ENCODE measurements at regions not wholly inside any gene's neighbourhood (a gene's known extent, or its start where the extent isn't known, plus 50 kb on each side); places are given as distances from the start of the nearest gene placed in this dataset.

DNA sequence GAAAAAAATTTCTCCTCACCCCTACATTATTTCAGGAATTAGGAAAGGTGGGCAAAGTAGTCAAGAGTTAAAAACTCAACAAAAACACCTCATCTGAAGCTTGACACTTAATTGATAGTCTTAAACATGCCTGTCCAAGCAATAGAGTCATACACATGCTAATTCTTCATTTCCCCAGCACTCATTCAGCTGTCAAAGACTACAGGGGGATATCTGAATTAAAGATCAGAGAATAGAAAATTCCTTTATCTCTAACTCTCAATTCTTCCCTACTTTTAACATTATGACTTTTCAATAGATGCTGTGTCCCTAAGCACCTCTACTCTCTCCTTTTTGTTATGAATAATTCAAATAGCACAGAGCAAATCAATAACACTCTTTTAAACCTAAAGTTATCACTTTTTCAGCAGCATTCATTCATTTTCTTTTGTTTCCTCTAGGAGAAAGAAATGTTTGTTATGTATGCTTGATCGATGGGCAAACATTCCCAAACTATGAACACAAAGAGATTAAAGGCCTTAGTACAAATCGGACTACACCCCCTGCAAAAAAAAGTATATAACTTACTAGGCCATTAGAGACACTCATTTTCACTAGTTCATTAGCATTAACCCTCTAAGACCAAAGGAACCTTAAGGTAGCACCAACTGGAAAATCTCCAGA, 94.9 kb upstream of the SPTLC3 start:
- Histone ChIP-seq H3K4me3 (no peak overlapping the region), H3K4me1 (no peaks in the 10 kb centered on the region), H3K9me3 (no peaks in the 10 kb centered on the region), H3K36me3 (no peaks in the 10 kb centered on the region), H3K27me3 (no peaks in the 10 kb centered on the region), H3K27ac (no peak overlapping the region)
- intact Hi-C loops (cut with DNase I), result loop anchor here (10.0 kb wide), 1 partner anchor 59 kb away; no protein-coding TSS in a partner anchor
- TF ChIP-seq, protein P1, sequence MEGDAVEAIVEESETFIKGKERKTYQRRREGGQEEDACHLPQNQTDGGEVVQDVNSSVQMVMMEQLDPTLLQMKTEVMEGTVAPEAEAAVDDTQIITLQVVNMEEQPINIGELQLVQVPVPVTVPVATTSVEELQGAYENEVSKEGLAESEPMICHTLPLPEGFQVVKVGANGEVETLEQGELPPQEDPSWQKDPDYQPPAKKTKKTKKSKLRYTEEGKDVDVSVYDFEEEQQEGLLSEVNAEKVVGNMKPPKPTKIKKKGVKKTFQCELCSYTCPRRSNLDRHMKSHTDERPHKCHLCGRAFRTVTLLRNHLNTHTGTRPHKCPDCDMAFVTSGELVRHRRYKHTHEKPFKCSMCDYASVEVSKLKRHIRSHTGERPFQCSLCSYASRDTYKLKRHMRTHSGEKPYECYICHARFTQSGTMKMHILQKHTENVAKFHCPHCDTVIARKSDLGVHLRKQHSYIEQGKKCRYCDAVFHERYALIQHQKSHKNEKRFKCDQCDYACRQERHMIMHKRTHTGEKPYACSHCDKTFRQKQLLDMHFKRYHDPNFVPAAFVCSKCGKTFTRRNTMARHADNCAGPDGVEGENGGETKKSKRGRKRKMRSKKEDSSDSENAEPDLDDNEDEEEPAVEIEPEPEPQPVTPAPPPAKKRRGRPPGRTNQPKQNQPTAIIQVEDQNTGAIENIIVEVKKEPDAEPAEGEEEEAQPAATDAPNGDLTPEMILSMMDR (IDR thresholded peaks at IDR 0.05), result no peak
- no peak for DNase-seq (ENCODE audit: low spot score in 2 of 2)

DNA sequence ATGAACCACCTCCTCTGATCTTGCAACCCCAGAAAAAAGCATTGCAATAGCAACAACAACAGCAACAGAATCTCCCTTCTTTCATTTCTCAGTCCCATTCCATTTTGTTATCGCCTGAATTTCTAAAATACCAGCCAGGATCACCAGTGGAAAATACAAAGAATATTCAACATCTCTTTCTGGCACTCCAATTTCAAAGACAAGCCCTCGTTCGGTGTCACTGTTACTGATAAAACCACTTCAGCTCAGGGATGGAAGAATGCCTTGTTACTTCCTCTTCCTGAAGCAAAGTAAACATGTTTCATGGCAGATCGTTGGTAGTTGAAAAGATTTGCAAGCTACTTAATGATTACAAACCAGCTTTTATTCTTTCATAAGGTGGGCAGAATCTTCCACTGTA, 94.0 kb upstream of the SPTLC3 start:
- intact Hi-C loops (cut with DNase I), result loop anchor here (10.0 kb wide), 1 partner anchor 60 kb away; no protein-coding TSS in a partner anchor
- TF ChIP-seq, protein P1 (IDR thresholded peaks at IDR 0.05), result no peak
- DNase-seq (ENCODE audit: low spot score in 2 of 2), result no peak

DNA sequence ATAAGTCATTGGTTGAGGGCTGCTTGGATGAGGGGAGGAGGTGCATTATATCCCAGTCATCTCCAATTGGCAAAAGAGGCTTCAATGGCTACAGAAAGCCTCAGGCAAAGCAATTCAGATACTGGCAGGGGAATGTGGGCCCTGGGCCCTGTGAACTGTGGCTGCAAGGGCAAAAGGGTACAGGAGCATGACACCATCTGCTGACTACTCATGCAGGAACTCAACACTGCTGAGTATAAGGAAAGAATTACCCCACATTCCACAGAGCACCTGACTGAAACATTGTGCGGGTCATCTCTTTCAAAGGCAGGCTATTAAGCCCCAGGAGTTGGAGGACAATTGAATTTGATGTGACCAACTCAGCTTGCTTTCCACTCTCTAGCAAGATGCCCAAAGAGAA, 92.1 kb upstream of the SPTLC3 start:
- intact Hi-C loops (cut with DNase I), result loop anchor here (10.0 kb wide), 1 partner anchor 62 kb away; no protein-coding TSS in a partner anchor
- Histone ChIP-seq H3K27ac (no peak overlapping the region), H3K27me3 (no peaks in the 10 kb centered on the region), H3K36me3 (no peaks in the 10 kb centered on the region), H3K9me3 (no peaks in the 10 kb centered on the region), H3K4me3 (no peak overlapping the region), H3K4me1 (no peaks in the 10 kb centered on the region)
- no peak for DNase-seq (ENCODE audit: low spot score in 2 of 2)
- TF ChIP-seq, protein P1 (IDR thresholded peaks at IDR 0.05), result no peak

More for the DNA sequence above, 94.0 kb upstream of the SPTLC3 start:
- no peak overlapping the region for H3K4me3 ChIP-seq
- H3K36me3 ChIP-seq, result no peaks in the 10 kb centered on the region
- H3K27ac ChIP-seq, result no peak overlapping the region
- H3K27me3 ChIP-seq, result no peaks in the 10 kb centered on the region
- H3K4me1 ChIP-seq, result no peaks in the 10 kb centered on the region
- no peaks in the 10 kb centered on the region for H3K9me3 ChIP-seq

DNA sequence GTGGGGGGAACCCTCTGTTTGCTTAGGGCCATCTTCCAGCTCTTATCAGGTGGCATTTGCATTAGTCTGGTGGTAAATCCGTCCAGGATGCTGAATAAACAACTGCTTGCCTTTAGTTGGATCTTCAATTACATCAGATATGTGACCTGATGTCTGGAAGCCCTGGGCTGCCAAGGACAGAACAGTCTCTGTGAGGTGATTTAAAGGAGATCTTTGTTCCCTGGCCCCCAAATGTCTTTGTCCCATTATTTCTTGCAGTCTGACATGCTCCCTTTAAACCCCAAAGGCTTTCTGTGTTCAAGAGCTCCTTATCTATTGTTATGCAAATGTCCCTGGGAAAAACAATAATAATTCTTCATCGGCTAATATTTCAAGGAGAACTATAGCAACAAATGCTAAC, 84.6 kb upstream of the SPTLC3 start:
- Histone ChIP-seq H3K4me3 (no peak overlapping the region), H3K27ac (no peak overlapping the region), H3K27me3 (no peaks in the 10 kb centered on the region), H3K9me3 (no peaks in the 10 kb centered on the region), H3K4me1 (peaks cover 3 to 5% of the 10 kb centered on the region in 2 donors), H3K36me3 (no peaks in the 10 kb centered on the region)
- TF ChIP-seq, protein P1 (IDR thresholded peaks at IDR 0.05), result no peak
- intact Hi-C loops (cut with DNase I), result loop anchor here (10.0 kb wide), 1 partner anchor 851 kb away; no protein-coding TSS in a partner anchor
- no peak for DNase-seq (ENCODE audit: low spot score in 2 of 2)

DNA sequence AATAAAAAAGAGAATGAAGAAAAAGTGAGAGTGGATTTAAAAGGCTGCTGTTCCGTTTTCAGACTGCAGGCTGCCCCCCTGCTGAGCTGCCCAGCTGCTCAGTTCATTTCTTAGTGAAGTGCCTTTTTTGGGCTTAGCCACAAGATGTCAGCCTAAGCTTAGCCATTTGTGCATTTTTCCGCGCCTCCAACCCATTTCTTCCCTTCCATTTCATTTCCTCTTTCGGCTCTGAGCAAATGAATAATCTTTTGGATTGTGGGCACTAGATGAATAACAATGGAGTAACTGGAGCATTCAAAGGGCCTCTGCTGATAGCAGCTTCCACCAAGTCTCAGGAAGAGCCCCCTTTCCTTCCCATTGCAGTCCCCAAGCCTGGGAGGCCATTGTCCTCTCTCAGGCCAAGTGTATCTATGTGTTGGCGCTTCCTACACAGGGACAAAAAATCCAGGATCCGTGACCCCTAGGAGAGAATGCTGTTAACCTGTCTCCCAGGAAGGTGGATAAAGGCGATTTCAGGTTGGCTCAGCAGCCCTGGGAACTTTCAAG, 83.5 kb upstream of the SPTLC3 start:
- H3K27ac ChIP-seq, result no peak overlapping the region
- intact Hi-C loops (cut with DNase I), result loop anchor here (1.0 to 10.0 kb wide), 3 partner anchors 41 to 850 kb away; no protein-coding TSS in a partner anchor
- no peaks in the 10 kb centered on the region for H3K27me3 ChIP-seq
- TF ChIP-seq, protein P1 (IDR thresholded peaks at IDR 0.05), result peak; percentile 72 to 84 (median 81)
- H3K36me3 ChIP-seq, result no peaks in the 10 kb centered on the region
- no peaks in the 10 kb centered on the region for H3K9me3 ChIP-seq
- no peak for DNase-seq (ENCODE audit: low spot score in 2 of 2)
- H3K4me3 ChIP-seq, result peak overlapping the region in 1 of 2 donors; percentile 11
- peaks cover 3 to 5% of the 10 kb centered on the region in 2 donors for H3K4me1 ChIP-seq
